ENCODE measurements at regions not wholly inside any gene's neighbourhood (a gene's known extent, or its start where the extent isn't known, plus 50 kb on each side); places are given as distances from the start of the nearest gene placed in this dataset.

GRCh38 chr7:52877240-52877639, 158.2 kb upstream of the POM121L12 start:
- DNase-seq, result no peak

GRCh38 chr7:52876402-52876801, 159.0 kb upstream of the POM121L12 start:
- no peak for DNase-seq

- DNase-seq, result no peak
Measured at GRCh38 chr7:52863652-52864051, 171.8 kb upstream of the POM121L12 start.

GRCh38 chr7:52862321-52862720, 173.1 kb upstream of the POM121L12 start:
- DNase-seq, result no peak

- no peak for DNase-seq
Measured at GRCh38 chr7:52857367-52857766, 178.1 kb upstream of the POM121L12 start.

- DNase-seq, result no peak
Measured at GRCh38 chr7:52854681-52855080, 180.8 kb upstream of the POM121L12 start.

- DNase-seq, result no peak
Measured at GRCh38 chr7:52851547-52851946, 183.9 kb upstream of the POM121L12 start.

- no peak for DNase-seq
Measured at GRCh38 chr7:52843436-52843835, 192.0 kb upstream of the POM121L12 start.

GRCh38 chr7:52842202-52842900, 193.1 kb upstream of the POM121L12 start:
- no peak for DNase-seq

GRCh38 chr7:52838981-52839411, 196.4 kb upstream of the POM121L12 start:
- no peak for DNase-seq

GRCh38 chr7:52831321-52831720, 204.1 kb upstream of the POM121L12 start:
- no peak for DNase-seq

- no peak for DNase-seq
Measured at GRCh38 chr7:52830801-52831200, 204.6 kb upstream of the POM121L12 start.

GRCh38 chr7:52826515-52827265, 208.7 kb upstream of the POM121L12 start:
- DNase-seq, result no peak

GRCh38 chr7:52825611-52826010, 209.8 kb upstream of the POM121L12 start:
- DNase-seq, result no peak

GRCh38 chr7:52811537-52811936, 223.9 kb upstream of the POM121L12 start:
- DNase-seq, result no peak

GRCh38 chr7:52799817-52800216, 235.6 kb upstream of the POM121L12 start:
- no peak for DNase-seq

GRCh38 chr7:52797801-52798200, 237.6 kb upstream of the POM121L12 start:
- no peak for DNase-seq

- DNase-seq, result no peak
Measured at GRCh38 chr7:52794621-52795020, 240.8 kb upstream of the POM121L12 start.

GRCh38 chr7:52791176-52791700, 244.2 kb upstream of the POM121L12 start:
- no peak for DNase-seq

GRCh38 chr7:52786174-52786573, 249.3 kb upstream of the POM121L12 start:
- no peak for DNase-seq

GRCh38 chr7:52782348-52782747, 253.1 kb upstream of the POM121L12 start:
- no peak for DNase-seq

GRCh38 chr7:52781250-52781649, 254.2 kb upstream of the POM121L12 start:
- DNase-seq, result no peak

GRCh38 chr7:52779004-52779403, 256.4 kb upstream of the POM121L12 start:
- no peak for DNase-seq

All from activated CD8-positive, alpha-beta memory T cell treated with anti-CD3 and anti-CD28 coated beads for 24 hours (primary cell).